ENCODE measurements at regions not wholly inside any gene's neighbourhood (a gene's known extent, or its start where the extent isn't known, plus 50 kb on each side); places are given as distances from the start of the nearest gene placed in this dataset.

DNA sequence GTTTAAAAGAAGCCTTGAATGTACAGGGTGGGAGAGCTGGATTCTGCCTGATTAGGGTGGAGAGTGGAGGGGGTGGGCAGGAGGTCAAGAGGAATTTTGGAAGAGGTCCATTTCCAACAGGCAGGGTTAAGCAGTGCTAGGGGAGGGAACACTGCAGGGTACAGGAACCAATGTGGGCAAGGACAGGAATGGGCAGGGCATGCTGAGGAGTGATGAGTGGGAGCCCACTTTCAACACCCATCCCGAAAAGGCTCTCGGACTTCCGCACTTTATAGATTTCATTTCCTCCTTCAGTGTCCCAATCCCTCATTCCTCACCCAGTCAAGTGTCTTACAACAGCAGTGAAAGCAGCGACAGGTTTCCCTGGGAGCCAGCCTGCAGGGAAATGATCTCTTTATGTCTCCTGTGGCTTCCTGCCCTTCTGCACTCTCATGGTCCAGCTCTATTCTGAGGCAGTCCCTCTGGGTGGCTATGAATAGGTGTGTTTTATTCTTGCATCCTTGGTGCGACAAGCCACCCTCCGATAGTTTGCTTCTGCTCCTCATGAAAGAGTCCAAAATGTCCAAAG lies 50.5 kb upstream of the ZNF507 start:
- no peak for TF ChIP-seq EZH2 (optimal IDR thresholded peaks at IDR 0.05; ENCODE audit: low read depth, low read length)
- TF ChIP-seq EZH2phosphoT487 (IDR thresholded peaks at IDR 0.05; ENCODE audit: low read length) = no peak
- TF ChIP-seq, protein P1, sequence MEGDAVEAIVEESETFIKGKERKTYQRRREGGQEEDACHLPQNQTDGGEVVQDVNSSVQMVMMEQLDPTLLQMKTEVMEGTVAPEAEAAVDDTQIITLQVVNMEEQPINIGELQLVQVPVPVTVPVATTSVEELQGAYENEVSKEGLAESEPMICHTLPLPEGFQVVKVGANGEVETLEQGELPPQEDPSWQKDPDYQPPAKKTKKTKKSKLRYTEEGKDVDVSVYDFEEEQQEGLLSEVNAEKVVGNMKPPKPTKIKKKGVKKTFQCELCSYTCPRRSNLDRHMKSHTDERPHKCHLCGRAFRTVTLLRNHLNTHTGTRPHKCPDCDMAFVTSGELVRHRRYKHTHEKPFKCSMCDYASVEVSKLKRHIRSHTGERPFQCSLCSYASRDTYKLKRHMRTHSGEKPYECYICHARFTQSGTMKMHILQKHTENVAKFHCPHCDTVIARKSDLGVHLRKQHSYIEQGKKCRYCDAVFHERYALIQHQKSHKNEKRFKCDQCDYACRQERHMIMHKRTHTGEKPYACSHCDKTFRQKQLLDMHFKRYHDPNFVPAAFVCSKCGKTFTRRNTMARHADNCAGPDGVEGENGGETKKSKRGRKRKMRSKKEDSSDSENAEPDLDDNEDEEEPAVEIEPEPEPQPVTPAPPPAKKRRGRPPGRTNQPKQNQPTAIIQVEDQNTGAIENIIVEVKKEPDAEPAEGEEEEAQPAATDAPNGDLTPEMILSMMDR (IDR thresholded peaks at IDR 0.05; ENCODE audit: low read length) = no peak
- no peak overlapping the region for H3K4me2 ChIP-seq (ENCODE audit: low read depth, low read length)
- H3K79me2 ChIP-seq (ENCODE audit: low read length) = no peaks in the 10 kb centered on the region
- no peaks in the 10 kb centered on the region for H3K9me2 ChIP-seq (replicated peaks; ENCODE audit: insufficient read depth, low read length)
- H4K20me1 ChIP-seq (ENCODE audit: insufficient read depth, low read length) = no peaks in the 10 kb centered on the region
- peaks cover 22% of the 10 kb centered on the region for H3K27me3 ChIP-seq (replicated peaks; ENCODE audit: insufficient read depth, low read length)
- no peak overlapping the region for H3K27ac ChIP-seq (ENCODE audit: low read length)
- H3K4me1 ChIP-seq (ENCODE audit: low read length) = no peaks in the 10 kb centered on the region
- H3F3A ChIP-seq (ENCODE audit: insufficient read depth, low read length) = no peaks in the 10 kb centered on the region
- H2AFZ ChIP-seq (ENCODE audit: low read length) = no peak overlapping the region
- no peak for DNase-seq
- no peaks in the 10 kb centered on the region for H3K9me3 ChIP-seq (replicated peaks; ENCODE audit: insufficient read depth, low read length)
- no peak overlapping the region for H3K4me3 ChIP-seq (ENCODE audit: low read length)
- H3K36me3 ChIP-seq (replicated peaks; ENCODE audit: insufficient read depth, low read length) = no peaks in the 10 kb centered on the region
- no peak overlapping the region for H3K9ac ChIP-seq (ENCODE audit: low read length)

Data from MM.1S (cell line).